WTC11 (cell line): ENCODE measurements at regions not wholly inside any gene's neighbourhood (a gene's known extent, or its start where the extent isn't known, plus 50 kb on each side); places are given as distances from the start of the nearest gene placed in this dataset.

Experiments
- ATAC-seq: fragments of 200-7000 bp; cut with Tn5 transposase; 2 replicates; pipeline ENCODE4 v1.10.0; 2021; ENCODE audit warnings: mild to moderate bottlenecking, moderate library complexity
- CTCF ChIA-PET: fragments of 300-600 bp; sonication (Branson Sonifier 250); formaldehyde crosslinking; loops from one replicate; lab custom pipeline; 2021; ENCODE audit warnings: antibody characterized with exemption; lab: Charles Lee
- POLR2A ChIA-PET: fragments of 350-600 bp; sonication (Branson Sonifier 250); formaldehyde crosslinking; loops from one replicate; lab custom pipeline; 2021; ENCODE audit warnings: antibody characterized with exemption; lab: Charles Lee
- DNase-seq: peaks from one replicate; pipeline ENCODE4 v3.0.0; 2021; ENCODE audit warnings: low spot score
- H3K27ac Mint-ChIP-seq: 2 replicates; pipeline ENCODE4 v1.8.0; 2021; ENCODE audit warnings: mixed read lengths
- H3K27me3 Mint-ChIP-seq: 2 replicates; pipeline ENCODE4 v1.8.0; 2021; ENCODE audit warnings: low read depth, mild to moderate bottlenecking, moderate library complexity, mixed read lengths
- H3K36me3 Mint-ChIP-seq: 2 replicates; pipeline ENCODE4 v1.8.0; 2021; ENCODE audit warnings: mixed read lengths
- H3K4me1 Mint-ChIP-seq: 2 replicates; pipeline ENCODE4 v1.8.0; 2022; ENCODE audit warnings: mixed read lengths
- H3K4me3 Mint-ChIP-seq: 2 replicates; pipeline ENCODE4 v1.8.0; 2021; ENCODE audit warnings: mild to moderate bottlenecking, moderate library complexity, mixed read lengths
- H3K9me3 Mint-ChIP-seq: 2 replicates; pipeline ENCODE4 v1.8.0; 2021; ENCODE audit warnings: mixed read lengths
- ATF6 ChIP-seq: sonication (generic); formaldehyde crosslinking; IDR thresholded peaks from 2 replicates; pipeline ENCODE4 v1.8.1; 2023; ENCODE audit warnings: mild to moderate bottlenecking, missing genetic modification reagents
- CTCF ChIP-seq: fragments of 200-600 bp; IDR thresholded peaks from 2 replicates; pipeline ENCODE4 v1.8.0; 2022; ENCODE audit warnings: antibody characterized with exemption
- ELF4 ChIP-seq: sonication (generic); formaldehyde crosslinking; IDR thresholded peaks from 2 replicates; pipeline ENCODE4 v1.8.1; 2022; ENCODE audit warnings: low read depth, mild to moderate bottlenecking, moderate library complexity, missing genetic modification reagents
- GTF2I ChIP-seq: fragments of 250-450 bp; sonication (Bioruptor Pico); conservative IDR thresholded peaks from 2 replicates; pipeline ENCODE4 v1.4.0; 2021; ENCODE audit warnings: mild to moderate bottlenecking
- NR3C1 ChIP-seq: sonication (generic); formaldehyde crosslinking; conservative IDR thresholded peaks from 2 replicates; pipeline ENCODE4 v1.8.1; 2023; ENCODE audit warnings: low read depth, mild to moderate bottlenecking, missing genetic modification reagents
- PRRX2 ChIP-seq: fragments of 250-450 bp; sonication (Bioruptor Pico); IDR thresholded peaks from 2 replicates; pipeline ENCODE4 v1.8.0; 2021; ENCODE audit warnings: mild to moderate bottlenecking
- RELA ChIP-seq: sonication (generic); formaldehyde crosslinking; IDR thresholded peaks from 2 replicates; pipeline ENCODE4 v1.8.1; 2022; ENCODE audit warnings: missing genetic modification reagents, mild to moderate bottlenecking, borderline replicate concordance
- RORB ChIP-seq: fragments of 250-450 bp; sonication (Bioruptor Pico); IDR thresholded peaks from 2 replicates; pipeline ENCODE4 v1.9.0; 2021; ENCODE audit warnings: mild to moderate bottlenecking
- SOX15 ChIP-seq: fragments of 250-450 bp; sonication (Bioruptor Pico); IDR thresholded peaks from 2 replicates; pipeline ENCODE4 v1.9.0; 2021; ENCODE audit warnings: mild to moderate bottlenecking
- SP1 ChIP-seq: sonication (generic); formaldehyde crosslinking; conservative IDR thresholded peaks from 2 replicates; pipeline ENCODE4 v1.8.1; 2022; ENCODE audit warnings: missing genetic modification reagents
- ZBTB43 ChIP-seq: sonication (generic); formaldehyde crosslinking; IDR thresholded peaks from 2 replicates; pipeline ENCODE4 v1.8.1; 2023; ENCODE audit warnings: mild to moderate bottlenecking, missing genetic modification reagents
- ZMAT4 ChIP-seq: fragments of 250-450 bp; sonication (Bioruptor Pico); IDR thresholded peaks from 2 replicates; pipeline ENCODE4 v1.9.0; 2021; ENCODE audit warnings: mild to moderate bottlenecking
- ZNF121 ChIP-seq: sonication (generic); formaldehyde crosslinking; IDR thresholded peaks from 2 replicates; pipeline ENCODE4 v1.8.0; 2023; ENCODE audit warnings: missing genetic modification reagents
- ZNF138 ChIP-seq: sonication (generic); formaldehyde crosslinking; conservative IDR thresholded peaks from 2 replicates; pipeline ENCODE4 v1.8.1; 2022; ENCODE audit warnings: mild to moderate bottlenecking, moderate library complexity, missing genetic modification reagents
- ZNF232 ChIP-seq: sonication (generic); formaldehyde crosslinking; IDR thresholded peaks from 2 replicates; pipeline ENCODE4 v1.8.0; 2022; ENCODE audit warnings: mild to moderate bottlenecking, missing genetic modification reagents
- ZNF396 ChIP-seq: fragments of 250-450 bp; sonication (Bioruptor Pico); IDR thresholded peaks from 2 replicates; pipeline ENCODE4 v1.8.0; 2021; ENCODE audit warnings: mild to moderate bottlenecking, moderate library complexity, borderline replicate concordance
- ZNF423 ChIP-seq: fragments of 250-450 bp; sonication (Bioruptor Pico); IDR thresholded peaks from 2 replicates; pipeline ENCODE4 v2.1.2; 2022; ENCODE audit warnings: mild to moderate bottlenecking, moderate library complexity
- ZNF425 ChIP-seq: fragments of 250-450 bp; sonication (Bioruptor Pico); conservative IDR thresholded peaks from 2 replicates; pipeline ENCODE4 v1.9.0; 2021; ENCODE audit warnings: mild to moderate bottlenecking
- ZNF671 ChIP-seq: fragments of 250-450 bp; sonication (Bioruptor Pico); IDR thresholded peaks from 2 replicates; pipeline ENCODE4 v1.8.0; 2021; ENCODE audit warnings: mild to moderate bottlenecking
- TF ChIP-seq, protein P1 (sequence below): sonication (generic); formaldehyde crosslinking; IDR thresholded peaks from 2 replicates; pipeline ENCODE4 v1.8.0; 2022; ENCODE audit warnings: mild to moderate bottlenecking, missing genetic modification reagents
- TF ChIP-seq, protein P2 (sequence below): fragments of 250-450 bp; sonication (Bioruptor Pico); IDR thresholded peaks from 2 replicates; pipeline ENCODE4 v2.1.2; 2022; ENCODE audit warnings: mild to moderate bottlenecking, moderate library complexity
- TF ChIP-seq, protein P3 (sequence below): sonication (generic); formaldehyde crosslinking; IDR thresholded peaks from 2 replicates; pipeline ENCODE4 v1.8.1; 2022; ENCODE audit warnings: mild to moderate bottlenecking, moderate library complexity, missing genetic modification reagents

- TF ChIP-seq ZNF671 (CRISPR knock-in tag) (no peak), ELF4 (no peak), ZBTB43 (no peak)
- TF ChIP-seq, protein P1, sequence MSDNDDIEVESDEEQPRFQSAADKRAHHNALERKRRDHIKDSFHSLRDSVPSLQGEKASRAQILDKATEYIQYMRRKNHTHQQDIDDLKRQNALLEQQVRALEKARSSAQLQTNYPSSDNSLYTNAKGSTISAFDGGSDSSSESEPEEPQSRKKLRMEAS (CRISPR knock-in tag): no peak
- TF ChIP-seq, all 79 proteins: peak for 0
These were observed 124.6 kb upstream of the MBL2 start (continued) for GRCh38 chr10:52897162-52897561.

DNA sequence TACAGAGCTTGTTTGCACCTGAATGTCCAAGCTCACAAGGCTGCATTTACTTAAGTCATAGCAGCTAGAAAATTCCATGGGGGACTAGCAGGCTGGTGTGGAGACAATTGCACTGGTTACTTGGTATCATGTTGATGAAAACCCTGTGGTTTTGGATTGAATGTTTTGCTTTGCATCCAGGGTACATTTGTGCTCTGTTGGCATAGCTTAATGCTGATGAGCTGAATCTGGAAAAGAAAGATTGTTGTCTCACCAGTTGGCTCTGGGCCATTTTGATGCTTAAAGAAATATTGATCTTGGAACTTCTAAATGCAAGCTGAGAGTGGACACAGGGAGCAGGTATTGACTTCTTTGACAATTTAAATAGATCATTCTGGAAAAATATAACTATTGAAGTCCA, 122.5 kb upstream of the MBL2 start:
- TF ChIP-seq ZNF138 (no peak), ATF6 (CRISPR knock-in tag) (no peak), SOX15 (CRISPR knock-in tag) (no peak), GTF2I (no peak), CTCF (no peak)
- no peak for ATAC-seq
- ChIA-PET POLR2A (no interaction called here), CTCF (no interaction called here)
- Mint-ChIP-seq H3K4me3 (no peak overlapping the region), H3K36me3 (peaks cover 8% of the 10 kb centered on the region), H3K9me3 (peaks cover 11% of the 10 kb centered on the region), H3K27me3 (no peaks in the 10 kb centered on the region; the same call in 1 of the 2 replicates), H3K27ac (no peak overlapping the region), H3K4me1 (peaks cover 10% of the 10 kb centered on the region)
- DNase-seq: no peak

GRCh38 chr10:52890281-52890680, 117.7 kb upstream of the MBL2 start:
- ChIA-PET CTCF (interaction anchor here (1.1 to 1.9 kb wide), 2 partner anchors 59 to 61 kb away, joined by 3 to 4 read pairs; no protein-coding TSS in a partner anchor), POLR2A (no interaction called here)
- TF ChIP-seq RELA: no peak
- no peak for TF ChIP-seq RORB
- no peaks in the 10 kb centered on the region; the same call in 1 of the 2 replicates for H3K27me3 Mint-ChIP-seq
- no peak overlapping the region for H3K4me3 Mint-ChIP-seq
- H3K36me3 Mint-ChIP-seq: peaks cover 2% of the 10 kb centered on the region
- no peaks in the 10 kb centered on the region for H3K9me3 Mint-ChIP-seq
- DNase-seq (no peak), ATAC-seq (no peak)
- no peak overlapping the region; the same call in 1 of the 2 replicates for H3K27ac Mint-ChIP-seq
- H3K4me1 Mint-ChIP-seq: peaks cover 27% of the 10 kb centered on the region

DNA sequence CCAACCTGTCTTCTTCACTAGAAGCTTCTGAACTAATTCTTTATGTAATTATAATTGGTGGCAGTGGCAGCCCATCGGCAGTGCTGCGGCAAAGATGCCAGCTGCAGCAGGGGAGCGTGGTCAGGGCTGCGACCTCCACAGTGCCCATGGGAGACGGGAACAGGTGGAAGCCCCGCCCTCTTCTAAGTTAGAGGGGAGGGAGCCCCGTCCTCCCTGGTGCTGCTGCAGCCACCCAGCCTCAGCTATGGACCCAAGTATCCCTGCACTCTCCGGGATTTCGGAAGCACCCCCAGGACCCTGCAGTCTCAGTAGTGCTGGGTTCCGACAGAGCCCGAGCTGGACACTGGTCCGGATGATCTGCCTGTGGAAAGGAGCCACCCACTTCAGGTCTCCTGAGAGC, 117.0 kb upstream of the MBL2 start:
- POLR2A ChIA-PET: interaction anchor here (0.7 kb wide), 1 partner anchor 727 kb away, joined by 3 read pairs; no protein-coding TSS in a partner anchor
- DNase-seq (no peak), ATAC-seq (no peak)
- CTCF ChIA-PET: interaction anchor here (1.9 kb wide), 1 partner anchor 62 kb away, joined by 4 read pairs; no protein-coding TSS in a partner anchor
- peaks cover 27% of the 10 kb centered on the region for H3K4me1 Mint-ChIP-seq
- H3K4me3 Mint-ChIP-seq: no peak overlapping the region
- no peaks in the 10 kb centered on the region for H3K9me3 Mint-ChIP-seq
- peaks cover 2% of the 10 kb centered on the region for H3K36me3 Mint-ChIP-seq
- TF ChIP-seq ZNF121 (CRISPR knock-in tag): no peak
- no peak for TF ChIP-seq SP1 (CRISPR knock-in tag)
- TF ChIP-seq ZNF423: no peak
- TF ChIP-seq, protein P2, sequence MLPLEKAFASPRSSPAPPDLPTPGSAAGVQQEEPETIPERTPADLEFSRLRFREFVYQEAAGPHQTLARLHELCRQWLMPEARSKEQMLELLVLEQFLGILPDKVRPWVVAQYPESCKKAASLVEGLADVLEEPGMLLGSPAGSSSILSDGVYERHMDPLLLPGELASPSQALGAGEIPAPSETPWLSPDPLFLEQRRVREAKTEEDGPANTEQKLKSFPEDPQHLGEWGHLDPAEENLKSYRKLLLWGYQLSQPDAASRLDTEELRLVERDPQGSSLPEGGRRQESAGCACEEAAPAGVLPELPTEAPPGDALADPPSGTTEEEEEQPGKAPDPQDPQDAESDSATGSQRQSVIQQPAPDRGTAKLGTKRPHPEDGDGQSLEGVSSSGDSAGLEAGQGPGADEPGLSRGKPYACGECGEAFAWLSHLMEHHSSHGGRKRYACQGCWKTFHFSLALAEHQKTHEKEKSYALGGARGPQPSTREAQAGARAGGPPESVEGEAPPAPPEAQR (CRISPR knock-in tag): no peak
- no peak for TF ChIP-seq ZMAT4
- TF ChIP-seq, protein P3, sequence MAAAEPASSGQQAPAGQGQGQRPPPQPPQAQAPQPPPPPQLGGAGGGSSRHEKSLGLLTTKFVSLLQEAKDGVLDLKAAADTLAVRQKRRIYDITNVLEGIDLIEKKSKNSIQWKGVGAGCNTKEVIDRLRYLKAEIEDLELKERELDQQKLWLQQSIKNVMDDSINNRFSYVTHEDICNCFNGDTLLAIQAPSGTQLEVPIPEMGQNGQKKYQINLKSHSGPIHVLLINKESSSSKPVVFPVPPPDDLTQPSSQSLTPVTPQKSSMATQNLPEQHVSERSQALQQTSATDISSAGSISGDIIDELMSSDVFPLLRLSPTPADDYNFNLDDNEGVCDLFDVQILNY (CRISPR knock-in tag): no peak
- TF ChIP-seq ZNF232 (CRISPR knock-in tag): no peak
- TF ChIP-seq NR3C1 (CRISPR knock-in tag): no peak
- TF ChIP-seq ZNF425: no peak
- TF ChIP-seq ZNF396 (CRISPR knock-in tag): no peak
- no peak for TF ChIP-seq PRRX2
- H3K27ac Mint-ChIP-seq: no peak overlapping the region
- H3K27me3 Mint-ChIP-seq: no peaks in the 10 kb centered on the region; the same call in 1 of the 2 replicates
